GM23338 (cell line): ENCODE measurements at regions not wholly inside any gene's neighbourhood (a gene's known extent, or its start where the extent isn't known, plus 50 kb on each side); places are given as distances from the start of the nearest gene placed in this dataset.

Source experiments
- ATAC-seq: fragments of 200-7000 bp; cut with Tn5 transposase; 3 replicates; pipeline ENCODE4 v1.9.1; 2020
- DNase-seq: peaks from one replicate; pipeline ENCODE4 v3.0.0-alpha.2; 2015; ENCODE audit warnings: low spot score
- H2AFZ ChIP-seq: fragments of 200-600 bp; sonication (generic); 2 replicates; pipeline ENCODE4 v1.8.0; 2016; ENCODE audit warnings: antibody characterized with exemption, mild to moderate bottlenecking, moderate library complexity
- H3F3A ChIP-seq: fragments of 200-600 bp; sonication (generic); replicated peaks from 2 replicates; pipeline ENCODE4 v1.8.0; 2017; ENCODE audit warnings: antibody characterized with exemption, mixed run types, low read depth
- H3K27ac ChIP-seq: fragments of 200-600 bp; sonication (generic); 2 replicates; pipeline ENCODE4 v1.6.1; 2016; ENCODE audit warnings: low read depth
- H3K27me3 ChIP-seq: fragments of 200-600 bp; sonication (generic); 2 replicates; pipeline ENCODE4 v1.8.0; 2016; ENCODE audit warnings: mild to moderate bottlenecking, mixed run types, moderate library complexity; ENCODE audit not compliant: insufficient read depth
- H3K36me3 ChIP-seq: fragments of 200-600 bp; sonication (generic); 2 replicates; pipeline ENCODE4 v1.8.0; 2016; ENCODE audit warnings: mild to moderate bottlenecking; ENCODE audit not compliant: insufficient read depth
- H3K4me1 ChIP-seq: fragments of 200-600 bp; sonication (generic); 2 replicates; pipeline ENCODE4 v1.8.0; 2016; ENCODE audit warnings: mild to moderate bottlenecking, moderate library complexity; ENCODE audit not compliant: insufficient read depth
- H3K4me2 ChIP-seq: fragments of 200-600 bp; sonication (generic); 2 replicates; pipeline ENCODE4 v1.7.1; 2017; ENCODE audit warnings: mixed run types
- H3K4me3 ChIP-seq: fragments of 200-600 bp; sonication (generic); 2 replicates; pipeline ENCODE4 v1.6.1; 2016; ENCODE audit warnings: mixed run types
- H3K79me2 ChIP-seq: fragments of 200-600 bp; sonication (generic); replicated peaks from 2 replicates; pipeline ENCODE4 v1.8.0; 2017; ENCODE audit warnings: mild to moderate bottlenecking; ENCODE audit not compliant: insufficient read depth
- H3K9me2 ChIP-seq: fragments of 200-600 bp; sonication (generic); 2 replicates; pipeline ENCODE4 v1.8.0; 2017; ENCODE audit not compliant: insufficient read depth
- H4K20me1 ChIP-seq: fragments of 200-600 bp; sonication (generic); replicated peaks from 2 replicates; pipeline ENCODE4 v1.8.0; 2017; ENCODE audit warnings: mild to moderate bottlenecking; ENCODE audit not compliant: insufficient read depth
- H3K27ac Mint-ChIP-seq: 2 replicates; pipeline ENCODE4 v1.8.0; 2020; ENCODE audit warnings: inconsistent platforms, mild to moderate bottlenecking, moderate library complexity, mixed read lengths
- H3K27me3 Mint-ChIP-seq: 3 replicates; pipeline ENCODE4 v1.8.0; 2022; ENCODE audit warnings: low read depth, mild to moderate bottlenecking, moderate library complexity, mixed read lengths, inconsistent platforms; ENCODE audit not compliant: insufficient read depth, poor library complexity
- H3K36me3 Mint-ChIP-seq: 3 replicates; pipeline ENCODE4 v1.8.0; 2021; ENCODE audit warnings: low read depth, mild to moderate bottlenecking, inconsistent platforms, moderate library complexity, mixed read lengths
- H3K4me1 Mint-ChIP-seq: 3 replicates; pipeline ENCODE4 v1.8.0; 2020; ENCODE audit warnings: mild to moderate bottlenecking, inconsistent platforms, mixed read lengths
- H3K4me3 Mint-ChIP-seq: 3 replicates; pipeline ENCODE4 v1.8.0; 2021; ENCODE audit warnings: moderate library complexity, mild to moderate bottlenecking, inconsistent platforms, mixed read lengths
- H3K9me3 Mint-ChIP-seq: 3 replicates; pipeline ENCODE4 v1.8.0; 2020; ENCODE audit warnings: moderate library complexity, mild to moderate bottlenecking, inconsistent platforms, mixed read lengths
- JUNB ChIP-seq: IDR thresholded peaks from one replicate; pipeline ENCODE4 v1.6.1; 2016; ENCODE audit warnings: antibody characterized with exemption; ENCODE audit not compliant: unreplicated experiment
- NANOG ChIP-seq: IDR thresholded peaks from 2 replicates; pipeline ENCODE4 v1.6.1; 2016; ENCODE audit warnings: antibody characterized with exemption, borderline replicate concordance
- POLR2AphosphoS5 ChIP-seq: IDR thresholded peaks from 2 replicates; pipeline ENCODE4 v1.6.1; 2016; ENCODE audit warnings: antibody characterized with exemption, low read depth
- REST ChIP-seq: IDR thresholded peaks from one replicate; pipeline ENCODE4 v1.6.1; 2018; ENCODE audit warnings: antibody characterized with exemption; ENCODE audit not compliant: unreplicated experiment
- STAT1 ChIP-seq: IDR thresholded peaks from one replicate; pipeline ENCODE4 v1.6.1; 2016; ENCODE audit warnings: antibody characterized with exemption; ENCODE audit not compliant: unreplicated experiment
- ZNF331 ChIP-seq: fragments of 250-450 bp; sonication (Bioruptor Pico); IDR thresholded peaks from 2 replicates; pipeline ENCODE4 v1.5.0; 2020; ENCODE audit warnings: low read depth, mild to moderate bottlenecking, moderate library complexity
- TF ChIP-seq, protein P1 (sequence below): fragments of 250-450 bp; sonication (Bioruptor Pico); IDR thresholded peaks from 2 replicates; pipeline ENCODE4 v1.5.0; 2020; ENCODE audit warnings: mild to moderate bottlenecking, moderate library complexity

- Mint-ChIP-seq H3K4me3 (no peak overlapping the region), H3K27ac (no peak overlapping the region), H3K27me3 (peaks cover 18% of the 10 kb centered on the region), H3K4me1 (no peaks in the 10 kb centered on the region), H3K9me3 (no peaks in the 10 kb centered on the region), H3K36me3 (no peaks in the 10 kb centered on the region)
- H3K4me1 ChIP-seq, result no peaks in the 10 kb centered on the region
- no peak overlapping the region for H3K4me2 ChIP-seq
- H3K27me3 ChIP-seq, result peaks cover 40% of the 10 kb centered on the region; the same call in 1 of the 2 replicates
- no peak overlapping the region for H3K4me3 ChIP-seq
- ATAC-seq (no peak; the same call in 2 of the 3 replicates), DNase-seq (peak; percentile 2)
- H3K27ac ChIP-seq, result no peak overlapping the region
- H2AFZ ChIP-seq, result no peak overlapping the region
- H3K9me2 ChIP-seq, result no peaks in the 10 kb centered on the region
- H3K79me2 ChIP-seq, result no peaks in the 10 kb centered on the region
- TF ChIP-seq JUNB, result no peak
- no peak for TF ChIP-seq ZNF331 (CRISPR knock-in tag)
- no peak for TF ChIP-seq NANOG
- TF ChIP-seq STAT1, result no peak
- no peak for TF ChIP-seq POLR2AphosphoS5
- TF ChIP-seq, protein P1, sequence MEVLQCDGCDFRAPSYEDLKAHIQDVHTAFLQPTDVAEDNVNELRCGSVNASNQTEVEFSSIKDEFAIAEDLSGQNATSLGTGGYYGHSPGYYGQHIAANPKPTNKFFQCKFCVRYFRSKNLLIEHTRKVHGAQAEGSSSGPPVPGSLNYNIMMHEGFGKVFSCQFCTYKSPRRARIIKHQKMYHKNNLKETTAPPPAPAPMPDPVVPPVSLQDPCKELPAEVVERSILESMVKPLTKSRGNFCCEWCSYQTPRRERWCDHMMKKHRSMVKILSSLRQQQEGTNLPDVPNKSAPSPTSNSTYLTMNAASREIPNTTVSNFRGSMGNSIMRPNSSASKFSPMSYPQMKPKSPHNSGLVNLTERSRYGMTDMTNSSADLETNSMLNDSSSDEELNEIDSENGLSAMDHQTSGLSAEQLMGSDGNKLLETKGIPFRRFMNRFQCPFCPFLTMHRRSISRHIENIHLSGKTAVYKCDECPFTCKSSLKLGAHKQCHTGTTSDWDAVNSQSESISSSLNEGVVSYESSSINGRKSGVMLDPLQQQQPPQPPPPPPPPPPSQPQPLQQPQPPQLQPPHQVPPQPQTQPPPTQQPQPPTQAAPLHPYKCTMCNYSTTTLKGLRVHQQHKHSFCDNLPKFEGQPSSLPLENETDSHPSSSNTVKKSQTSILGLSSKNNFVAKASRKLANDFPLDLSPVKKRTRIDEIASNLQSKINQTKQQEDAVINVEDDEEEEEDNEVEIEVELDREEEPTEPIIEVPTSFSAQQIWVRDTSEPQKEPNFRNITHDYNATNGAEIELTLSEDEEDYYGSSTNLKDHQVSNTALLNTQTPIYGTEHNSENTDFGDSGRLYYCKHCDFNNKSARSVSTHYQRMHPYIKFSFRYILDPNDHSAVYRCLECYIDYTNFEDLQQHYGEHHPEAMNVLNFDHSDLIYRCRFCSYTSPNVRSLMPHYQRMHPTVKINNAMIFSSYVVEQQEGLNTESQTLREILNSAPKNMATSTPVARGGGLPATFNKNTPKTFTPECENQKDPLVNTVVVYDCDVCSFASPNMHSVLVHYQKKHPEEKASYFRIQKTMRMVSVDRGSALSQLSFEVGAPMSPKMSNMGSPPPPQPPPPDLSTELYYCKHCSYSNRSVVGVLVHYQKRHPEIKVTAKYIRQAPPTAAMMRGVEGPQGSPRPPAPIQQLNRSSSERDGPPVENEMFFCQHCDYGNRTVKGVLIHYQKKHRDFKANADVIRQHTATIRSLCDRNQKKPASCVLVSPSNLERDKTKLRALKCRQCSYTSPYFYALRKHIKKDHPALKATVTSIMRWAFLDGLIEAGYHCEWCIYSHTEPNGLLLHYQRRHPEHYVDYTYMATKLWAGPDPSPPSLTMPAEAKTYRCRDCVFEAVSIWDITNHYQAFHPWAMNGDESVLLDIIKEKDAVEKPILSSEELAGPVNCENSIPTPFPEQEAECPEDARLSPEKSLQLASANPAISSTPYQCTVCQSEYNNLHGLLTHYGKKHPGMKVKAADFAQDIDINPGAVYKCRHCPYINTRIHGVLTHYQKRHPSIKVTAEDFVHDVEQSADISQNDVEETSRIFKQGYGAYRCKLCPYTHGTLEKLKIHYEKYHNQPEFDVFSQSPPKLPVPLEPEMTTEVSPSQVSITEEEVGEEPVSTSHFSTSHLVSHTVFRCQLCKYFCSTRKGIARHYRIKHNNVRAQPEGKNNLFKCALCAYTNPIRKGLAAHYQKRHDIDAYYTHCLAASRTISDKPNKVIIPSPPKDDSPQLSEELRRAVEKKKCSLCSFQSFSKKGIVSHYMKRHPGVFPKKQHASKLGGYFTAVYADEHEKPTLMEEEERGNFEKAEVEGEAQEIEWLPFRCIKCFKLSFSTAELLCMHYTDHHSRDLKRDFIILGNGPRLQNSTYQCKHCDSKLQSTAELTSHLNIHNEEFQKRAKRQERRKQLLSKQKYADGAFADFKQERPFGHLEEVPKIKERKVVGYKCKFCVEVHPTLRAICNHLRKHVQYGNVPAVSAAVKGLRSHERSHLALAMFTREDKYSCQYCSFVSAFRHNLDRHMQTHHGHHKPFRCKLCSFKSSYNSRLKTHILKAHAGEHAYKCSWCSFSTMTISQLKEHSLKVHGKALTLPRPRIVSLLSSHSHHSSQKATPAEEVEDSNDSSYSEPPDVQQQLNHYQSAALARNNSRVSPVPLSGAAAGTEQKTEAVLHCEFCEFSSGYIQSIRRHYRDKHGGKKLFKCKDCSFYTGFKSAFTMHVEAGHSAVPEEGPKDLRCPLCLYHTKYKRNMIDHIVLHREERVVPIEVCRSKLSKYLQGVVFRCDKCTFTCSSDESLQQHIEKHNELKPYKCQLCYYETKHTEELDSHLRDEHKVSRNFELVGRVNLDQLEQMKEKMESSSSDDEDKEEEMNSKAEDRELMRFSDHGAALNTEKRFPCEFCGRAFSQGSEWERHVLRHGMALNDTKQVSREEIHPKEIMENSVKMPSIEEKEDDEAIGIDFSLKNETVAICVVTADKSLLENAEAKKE, result no peak
- TF ChIP-seq REST, result no peak
- H3F3A ChIP-seq, result no peaks in the 10 kb centered on the region
- H4K20me1 ChIP-seq, result no peaks in the 10 kb centered on the region
- no peaks in the 10 kb centered on the region for H3K36me3 ChIP-seq
Measured at GRCh38 chrX:79601341-79602131, 234.4 kb upstream of the ITM2A start.
